ENCODE measurements at regions not wholly inside any gene's neighbourhood (a gene's known extent, or its start where the extent isn't known, plus 50 kb on each side); places are given as distances from the start of the nearest gene placed in this dataset.

- DNase-seq (no peak), ATAC-seq (ENCODE audit: insufficient read depth, low read depth) (no peak)
- no peaks in the 10 kb centered on the region for H4K20me1 ChIP-seq (ENCODE audit: insufficient read depth, low read length)
- no peaks in the 10 kb centered on the region for H3K27me3 ChIP-seq (ENCODE audit: insufficient read depth, low read length, poor library complexity)
- no peak overlapping the region for H3K4me2 ChIP-seq (ENCODE audit: insufficient read depth, low read length)
- H3K4me1 ChIP-seq (ENCODE audit: insufficient read depth, low read length) = no peaks in the 10 kb centered on the region
- H3K4me3 ChIP-seq (ENCODE audit: low read depth in 1 of 2, low read length in 2 of 2) = no peak overlapping the region
- H2AFZ ChIP-seq (ENCODE audit: low read depth, low read length) = no peak overlapping the region
- H3K79me2 ChIP-seq (ENCODE audit: insufficient read depth, low read length) = no peaks in the 10 kb centered on the region
- H3K36me3 ChIP-seq (ENCODE audit: insufficient read depth, low read length) = no peaks in the 10 kb centered on the region
- no peaks in the 10 kb centered on the region for H3K9me3 ChIP-seq (ENCODE audit: insufficient read depth, low read length, severe bottlenecking)
- H3K9ac ChIP-seq (ENCODE audit: low read depth, low read length) = no peak overlapping the region
- TF ChIP-seq CTCF (IDR thresholded peaks at IDR 0.05; ENCODE audit: borderline replicate concordance, extremely low read depth, low read length, poor library complexity, severe bottlenecking) (no peak), EZH2 (IDR thresholded peaks at IDR 0.05; ENCODE audit: borderline replicate concordance, low read depth, low read length, severe bottlenecking) (no peak)
- no peak overlapping the region for H3K27ac ChIP-seq (ENCODE audit: low read length)
Measured at GRCh38 chr1:199273837-199274379, 635.1 kb downstream of the PTPRC start.

GRCh38 chr1:199279067-199279466 is 640.2 kb downstream of the PTPRC start:
- no peak for ATAC-seq (ENCODE audit: insufficient read depth, low read depth)
- H3K4me1 ChIP-seq (ENCODE audit: insufficient read depth, low read length) = peaks cover 29% of the 10 kb centered on the region
- no peak overlapping the region for H3K27ac ChIP-seq (ENCODE audit: low read length)
- H4K20me1 ChIP-seq (ENCODE audit: insufficient read depth, low read length) = no peaks in the 10 kb centered on the region
- no peaks in the 10 kb centered on the region for H3K27me3 ChIP-seq (ENCODE audit: insufficient read depth, low read length, poor library complexity)
- H2AFZ ChIP-seq (ENCODE audit: low read depth, low read length) = no peak overlapping the region
- H3K79me2 ChIP-seq (ENCODE audit: insufficient read depth, low read length) = no peaks in the 10 kb centered on the region
- H3K9ac ChIP-seq (ENCODE audit: low read depth, low read length) = no peak overlapping the region
- no peak overlapping the region for H3K4me3 ChIP-seq (ENCODE audit: low read depth in 1 of 2, low read length in 2 of 2)
- TF ChIP-seq CTCF (IDR thresholded peaks at IDR 0.05; ENCODE audit: borderline replicate concordance, extremely low read depth, low read length, poor library complexity, severe bottlenecking) (no peak), EZH2 (IDR thresholded peaks at IDR 0.05; ENCODE audit: borderline replicate concordance, low read depth, low read length, severe bottlenecking) (no peak)
- no peaks in the 10 kb centered on the region for H3K36me3 ChIP-seq (ENCODE audit: insufficient read depth, low read length)
- no peak for DNase-seq
- no peaks in the 10 kb centered on the region for H3K9me3 ChIP-seq (ENCODE audit: insufficient read depth, low read length, severe bottlenecking)
- H3K4me2 ChIP-seq (ENCODE audit: insufficient read depth, low read length) = no peak overlapping the region

- ATAC-seq (ENCODE audit: insufficient read depth, low read depth) = no peak
- H3K4me3 ChIP-seq (ENCODE audit: low read depth in 1 of 2, low read length in 2 of 2) = no peak overlapping the region
- H3K4me1 ChIP-seq (ENCODE audit: insufficient read depth, low read length) = peaks cover 39% of the 10 kb centered on the region
- H2AFZ ChIP-seq (ENCODE audit: low read depth, low read length) = no peak overlapping the region
- peak; percentile 35 for TF ChIP-seq CTCF (IDR thresholded peaks at IDR 0.05; ENCODE audit: borderline replicate concordance, extremely low read depth, low read length, poor library complexity, severe bottlenecking)
- TF ChIP-seq EZH2 (IDR thresholded peaks at IDR 0.05; ENCODE audit: borderline replicate concordance, low read depth, low read length, severe bottlenecking) = no peak
- no peak overlapping the region for H3K4me2 ChIP-seq (ENCODE audit: insufficient read depth, low read length)
- no peaks in the 10 kb centered on the region for H3K79me2 ChIP-seq (ENCODE audit: insufficient read depth, low read length)
- H3K9me3 ChIP-seq (ENCODE audit: insufficient read depth, low read length, severe bottlenecking) = no peaks in the 10 kb centered on the region
- H3K36me3 ChIP-seq (ENCODE audit: insufficient read depth, low read length) = no peaks in the 10 kb centered on the region
- H4K20me1 ChIP-seq (ENCODE audit: insufficient read depth, low read length) = no peaks in the 10 kb centered on the region
- DNase-seq = no peak
- no peak overlapping the region for H3K27ac ChIP-seq (ENCODE audit: low read length)
- no peaks in the 10 kb centered on the region for H3K27me3 ChIP-seq (ENCODE audit: insufficient read depth, low read length, poor library complexity)
- H3K9ac ChIP-seq (ENCODE audit: low read depth, low read length) = no peak overlapping the region
Measured at GRCh38 chr1:199279872-199280645, 641.2 kb downstream of the PTPRC start.

All from DND-41 (cell line).